GM12878 (cell line): ENCODE measurements at regions not wholly inside any gene's neighbourhood (a gene's known extent, or its start where the extent isn't known, plus 50 kb on each side); places are given as distances from the start of the nearest gene placed in this dataset.

Experiments
- ATAC-seq: fragments of 200-7000 bp; cut with Tn5 transposase; 3 replicates; pipeline ENCODE4 v1.9.1; 2020; ENCODE audit warnings: mild to moderate bottlenecking, moderate library complexity
- BruUV-seq: library from RNA; stranded (reverse); fragments of 400-500 nt; replicated peaks from 2 replicates; lab custom pipeline; 2021; lab: Mats Ljungman, UMichigan
- CTCF ChIA-PET: fragments of 300-600 bp; sonication (Branson Sonifier 250); formaldehyde crosslinking; extraction: SDS; loops from one replicate; lab custom pipeline; 2021; ENCODE audit warnings: inconsistent platforms; lab: Yijun Ruan, JAX
- POLR2A ChIA-PET: fragments of 350-600 bp; formaldehyde crosslinking; extraction: SDS; loops from one replicate; lab custom pipeline; 2021; ENCODE audit warnings: inconsistent platforms; lab: Charles Lee
- RAD21 ChIA-PET: fragments of 300-600 bp; sonication (Branson Sonifier 250); formaldehyde crosslinking; loops from one replicate; lab custom pipeline; 2023; ENCODE audit warnings: antibody characterized with exemption; ENCODE audit not compliant: unreplicated experiment; lab: Charles Lee
- SMC1A ChIA-PET: fragments of 300-600 bp; sonication (Branson Sonifier 250); formaldehyde crosslinking; loops from one replicate; lab custom pipeline; 2023; ENCODE audit not compliant: unreplicated experiment, uncharacterized antibody; lab: Charles Lee
- DNase-seq: peaks from one replicate; pipeline ENCODE4 v3.0.0-alpha.2; 2011; ENCODE audit warnings: low read depth, low spot score
- FAIRE-seq: peaks from 3 replicates; lab custom pipeline; 2011; peaks lifted over from hg19 to GRCh38; lab: Jason Lieb, UNC
- H2AFZ ChIP-seq: 2 replicates; pipeline ENCODE4 v1.6.0; 2011; ENCODE audit warnings: low read depth, low read length, control low read depth; ENCODE audit not compliant: control insufficient read depth
- H3K27ac ChIP-seq: 2 replicates; pipeline ENCODE4 v1.5.1; 2011; ENCODE audit warnings: control low read depth; ENCODE audit not compliant: control insufficient read depth, insufficient read depth
- H3K27me3 ChIP-seq, 2 experiments: replicated peaks in 1 of 2; 2 replicates each; pipeline versions ENCODE4 v1.6.0 to v1.6.1; 2011; ENCODE audit warnings: low read length in 1 of 2; ENCODE audit not compliant: control insufficient read depth in 2 of 2, insufficient read depth in 2 of 2
- H3K36me3 ChIP-seq, 2 experiments: 2 replicates each; pipeline ENCODE4 v1.5.1; 2011; ENCODE audit warnings: low read length in 1 of 2; ENCODE audit not compliant: control insufficient read depth in 2 of 2, insufficient read depth in 2 of 2
- H3K4me1 ChIP-seq: 2 replicates; pipeline ENCODE4 v1.6.1; 2011; ENCODE audit warnings: mild to moderate bottlenecking, low read length, moderate library complexity, mixed read lengths; ENCODE audit not compliant: control insufficient read depth, insufficient read depth
- H3K4me2 ChIP-seq: 2 replicates; pipeline ENCODE4 v1.6.0; 2011; ENCODE audit warnings: control low read depth; ENCODE audit not compliant: control insufficient read depth, insufficient read depth
- H3K4me3 ChIP-seq: fragments of 200-600 bp; sonication (generic); 2 replicates; pipeline ENCODE4 v1.5.1; 2016
- H3K79me2 ChIP-seq: 2 replicates; pipeline ENCODE4 v1.6.0; 2011; ENCODE audit warnings: low read length; ENCODE audit not compliant: control insufficient read depth, insufficient read depth
- H3K9ac ChIP-seq: 2 replicates; pipeline ENCODE4 v1.8.0; 2011; ENCODE audit warnings: low read length, control low read depth, mixed read lengths; ENCODE audit not compliant: control insufficient read depth, insufficient read depth
- H3K9me3 ChIP-seq: replicated peaks from 3 replicates; pipeline ENCODE4 v1.5.1; 2011; ENCODE audit warnings: mild to moderate bottlenecking, low read length; ENCODE audit not compliant: control insufficient read depth, insufficient read depth
- H4K20me1 ChIP-seq: 2 replicates; pipeline ENCODE4 v1.6.0; 2011; ENCODE audit not compliant: control insufficient read depth, insufficient read depth
- DPF2 ChIP-seq: fragments of 450-650 bp; IDR thresholded peaks from 2 replicates; pipeline ENCODE4 v1.6.1; 2017; ENCODE audit warnings: mild to moderate bottlenecking
- NR2C1 ChIP-seq: fragments of 450-650 bp; IDR thresholded peaks from 2 replicates; pipeline ENCODE4 v1.6.1; 2017; ENCODE audit warnings: antibody characterized with exemption, mild to moderate bottlenecking, moderate library complexity
- NR2C2 ChIP-seq: IDR thresholded peaks from 2 replicates; pipeline ENCODE4 v1.6.1; 2011; ENCODE audit warnings: borderline replicate concordance, low read depth; ENCODE audit not compliant: control insufficient read depth, insufficient read length
- SP1 ChIP-seq: IDR thresholded peaks from one replicate; pipeline ENCODE4 v1.6.1; 2011; ENCODE audit warnings: low read depth, low read length
- TCF12 ChIP-seq: IDR thresholded peaks from 2 replicates; pipeline ENCODE4 v1.6.1; 2011; ENCODE audit warnings: low read depth, mild to moderate bottlenecking, low read length
- WGBS: methylation state at CpG from one replicate; pipeline ENCODE4 v1.1.6; 2016; ENCODE audit warnings: low lambda C conversion rate; ENCODE audit not compliant: insufficient replicate concordance, insufficient coverage; ENCODE audit errors: missing lambda C conversion rate; 5-methylcytosine and 5-hydroxymethylcytosine counted together
- in situ Hi-C: fragments of 300-500 bp; cut with MboI; formaldehyde crosslinking; loops from 9 replicates; pipeline ENCODE4 v1.14.3; 2018; ENCODE audit warnings: mixed read lengths
- intact Hi-C: fragments of 100-400 bp; cut with micrococcal nuclease; formaldehyde crosslinking; loops from one replicate; pipeline ENCODE4 v1.14.2; 2022; ENCODE audit not compliant: unreplicated experiment
- TF ChIP-seq, protein P1 (sequence below): IDR thresholded peaks from 2 replicates; pipeline ENCODE4 v1.6.1; 2012; ENCODE audit warnings: low read depth, low read length, improper control_type of control experiment
- TF ChIP-seq, protein P2 (sequence below): fragments of 450-650 bp; IDR thresholded peaks from 2 replicates; pipeline ENCODE4 v1.6.1; 2018; ENCODE audit warnings: mild to moderate bottlenecking, low read depth, moderate library complexity; ENCODE audit not compliant: partially characterized antibody
- TF ChIP-seq, protein P3 (sequence below): fragments of 450-650 bp; conservative IDR thresholded peaks from 2 replicates; pipeline ENCODE4 v1.6.1; 2017; ENCODE audit warnings: mild to moderate bottlenecking, moderate library complexity

DNA sequence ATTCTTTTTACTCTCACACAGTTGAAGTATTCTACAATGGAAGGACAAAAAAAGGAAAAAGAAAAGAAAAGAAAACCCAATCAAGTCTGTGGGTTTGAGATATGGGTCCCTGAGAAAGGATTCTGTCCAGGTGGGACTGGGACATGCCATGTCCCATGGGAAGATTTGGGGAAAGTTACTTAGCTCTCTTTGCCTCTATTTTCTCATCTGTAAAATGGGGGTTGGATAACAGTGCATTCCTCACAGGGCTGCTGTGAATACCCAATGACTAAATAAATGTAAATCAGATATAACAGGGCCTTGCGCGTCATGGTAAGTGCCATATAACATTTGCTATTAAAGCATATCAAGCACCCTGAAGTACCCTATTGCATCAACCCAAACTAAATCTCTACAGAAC, 105.7 kb downstream of the CPN2 start:
- Histone ChIP-seq H3K4me1 (no peaks in the 10 kb centered on the region), H4K20me1 (no peaks in the 10 kb centered on the region)
- intact Hi-C loops: no loop called here
- no peak for TF ChIP-seq TCF12
- TF ChIP-seq, protein P1, sequence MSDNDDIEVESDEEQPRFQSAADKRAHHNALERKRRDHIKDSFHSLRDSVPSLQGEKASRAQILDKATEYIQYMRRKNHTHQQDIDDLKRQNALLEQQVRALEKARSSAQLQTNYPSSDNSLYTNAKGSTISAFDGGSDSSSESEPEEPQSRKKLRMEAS: no peak
- TF ChIP-seq, protein P2, sequence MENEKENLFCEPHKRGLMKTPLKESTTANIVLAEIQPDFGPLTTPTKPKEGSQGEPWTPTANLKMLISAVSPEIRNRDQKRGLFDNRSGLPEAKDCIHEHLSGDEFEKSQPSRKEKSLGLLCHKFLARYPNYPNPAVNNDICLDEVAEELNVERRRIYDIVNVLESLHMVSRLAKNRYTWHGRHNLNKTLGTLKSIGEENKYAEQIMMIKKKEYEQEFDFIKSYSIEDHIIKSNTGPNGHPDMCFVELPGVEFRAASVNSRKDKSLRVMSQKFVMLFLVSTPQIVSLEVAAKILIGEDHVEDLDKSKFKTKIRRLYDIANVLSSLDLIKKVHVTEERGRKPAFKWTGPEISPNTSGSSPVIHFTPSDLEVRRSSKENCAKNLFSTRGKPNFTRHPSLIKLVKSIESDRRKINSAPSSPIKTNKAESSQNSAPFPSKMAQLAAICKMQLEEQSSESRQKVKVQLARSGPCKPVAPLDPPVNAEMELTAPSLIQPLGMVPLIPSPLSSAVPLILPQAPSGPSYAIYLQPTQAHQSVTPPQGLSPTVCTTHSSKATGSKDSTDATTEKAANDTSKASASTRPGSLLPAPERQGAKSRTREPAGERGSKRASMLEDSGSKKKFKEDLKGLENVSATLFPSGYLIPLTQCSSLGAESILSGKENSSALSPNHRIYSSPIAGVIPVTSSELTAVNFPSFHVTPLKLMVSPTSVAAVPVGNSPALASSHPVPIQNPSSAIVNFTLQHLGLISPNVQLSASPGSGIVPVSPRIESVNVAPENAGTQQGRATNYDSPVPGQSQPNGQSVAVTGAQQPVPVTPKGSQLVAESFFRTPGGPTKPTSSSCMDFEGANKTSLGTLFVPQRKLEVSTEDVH: no peak
- TF ChIP-seq NR2C1: no peak
- no peak for TF ChIP-seq SP1
- TF ChIP-seq NR2C2: no peak
- no peak for TF ChIP-seq DPF2
- TF ChIP-seq, protein P3, sequence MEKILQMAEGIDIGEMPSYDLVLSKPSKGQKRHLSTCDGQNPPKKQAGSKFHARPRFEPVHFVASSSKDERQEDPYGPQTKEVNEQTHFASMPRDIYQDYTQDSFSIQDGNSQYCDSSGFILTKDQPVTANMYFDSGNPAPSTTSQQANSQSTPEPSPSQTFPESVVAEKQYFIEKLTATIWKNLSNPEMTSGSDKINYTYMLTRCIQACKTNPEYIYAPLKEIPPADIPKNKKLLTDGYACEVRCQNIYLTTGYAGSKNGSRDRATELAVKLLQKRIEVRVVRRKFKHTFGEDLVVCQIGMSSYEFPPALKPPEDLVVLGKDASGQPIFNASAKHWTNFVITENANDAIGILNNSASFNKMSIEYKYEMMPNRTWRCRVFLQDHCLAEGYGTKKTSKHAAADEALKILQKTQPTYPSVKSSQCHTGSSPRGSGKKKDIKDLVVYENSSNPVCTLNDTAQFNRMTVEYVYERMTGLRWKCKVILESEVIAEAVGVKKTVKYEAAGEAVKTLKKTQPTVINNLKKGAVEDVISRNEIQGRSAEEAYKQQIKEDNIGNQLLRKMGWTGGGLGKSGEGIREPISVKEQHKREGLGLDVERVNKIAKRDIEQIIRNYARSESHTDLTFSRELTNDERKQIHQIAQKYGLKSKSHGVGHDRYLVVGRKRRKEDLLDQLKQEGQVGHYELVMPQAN: no peak
- TF ChIP-seq, all 136 proteins: peak for 0
- H3K9ac ChIP-seq: no peak overlapping the region
- no peaks in the 10 kb centered on the region for H3K9me3 ChIP-seq
- WGBS: 100% methylated on average over 2 of the region's 2 CpGs
- H3K27ac ChIP-seq: no peak overlapping the region
- H2AFZ ChIP-seq: no peak overlapping the region
- RAD21 ChIA-PET: no interaction called here
- no peak for FAIRE-seq
- H3K27me3 ChIP-seq: peaks cover 9 to 14% of the 10 kb centered on the region in 2 experiments; a peak in 3 of 4 replicates
- DNase-seq: no peak
- no TSS peak for BruUV-seq
- H3K79me2 ChIP-seq: no peaks in the 10 kb centered on the region
- CTCF ChIA-PET: interaction anchor here (0.6 kb wide), 1 partner anchor 214 kb away, joined by 3 read pairs; no protein-coding TSS in a partner anchor
- ATAC-seq: no peak
- POLR2A ChIA-PET: no interaction called here
- H3K4me2 ChIP-seq: no peak overlapping the region
- SMC1A ChIA-PET: interaction anchor here (0.7 kb wide), 2 partner anchors 41 to 585 kb away, joined by 3 read pairs; no protein-coding TSS in a partner anchor
- no peaks in the 10 kb centered on the region for H3K36me3 ChIP-seq
- H3K4me3 ChIP-seq: no peak overlapping the region
- in situ Hi-C loops: no loop called here
